Panc1 (cell line): ENCODE measurements at regions not wholly inside any gene's neighbourhood (a gene's known extent, or its start where the extent isn't known, plus 50 kb on each side); places are given as distances from the start of the nearest gene placed in this dataset.

Experiments used
- POLR2AphosphoS5 ChIP-seq: IDR thresholded peaks from 2 replicates; pipeline ENCODE4 v1.6.1; 2012; ENCODE audit warnings: mild to moderate bottlenecking, low read depth, low read length, moderate library complexity
- TF ChIP-seq, protein P1 (sequence below), 2 experiments: IDR thresholded peaks; 2 replicates each; pipeline ENCODE4 v1.6.1; 2011 to 2012; ENCODE audit warnings: low read depth in 2 of 2, control low read depth in 1 of 2, low read length in 1 of 2, mild to moderate bottlenecking in 1 of 2, moderate library complexity in 1 of 2; ENCODE audit not compliant: insufficient read depth in 1 of 2

DNA sequence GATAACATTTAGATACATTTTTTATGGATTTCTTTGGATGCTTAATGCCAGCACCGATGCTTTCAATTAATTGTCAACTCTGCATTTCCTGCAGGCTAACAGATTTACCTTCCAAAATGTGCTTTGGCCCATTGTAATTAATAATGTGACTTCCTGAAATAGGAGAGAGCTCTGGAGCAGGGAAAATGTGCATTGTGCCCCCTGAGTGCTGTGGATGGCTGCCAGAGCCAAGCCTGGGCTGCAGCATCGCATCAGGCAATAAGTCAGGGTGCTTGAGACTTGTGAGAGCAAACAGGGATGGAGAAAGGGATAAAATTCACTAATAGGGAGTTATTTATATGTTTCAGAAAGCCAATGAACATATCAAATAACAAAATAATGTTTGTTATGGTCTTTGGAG, 133.8 kb downstream of the MOBP start:
- TF ChIP-seq, protein P1, sequence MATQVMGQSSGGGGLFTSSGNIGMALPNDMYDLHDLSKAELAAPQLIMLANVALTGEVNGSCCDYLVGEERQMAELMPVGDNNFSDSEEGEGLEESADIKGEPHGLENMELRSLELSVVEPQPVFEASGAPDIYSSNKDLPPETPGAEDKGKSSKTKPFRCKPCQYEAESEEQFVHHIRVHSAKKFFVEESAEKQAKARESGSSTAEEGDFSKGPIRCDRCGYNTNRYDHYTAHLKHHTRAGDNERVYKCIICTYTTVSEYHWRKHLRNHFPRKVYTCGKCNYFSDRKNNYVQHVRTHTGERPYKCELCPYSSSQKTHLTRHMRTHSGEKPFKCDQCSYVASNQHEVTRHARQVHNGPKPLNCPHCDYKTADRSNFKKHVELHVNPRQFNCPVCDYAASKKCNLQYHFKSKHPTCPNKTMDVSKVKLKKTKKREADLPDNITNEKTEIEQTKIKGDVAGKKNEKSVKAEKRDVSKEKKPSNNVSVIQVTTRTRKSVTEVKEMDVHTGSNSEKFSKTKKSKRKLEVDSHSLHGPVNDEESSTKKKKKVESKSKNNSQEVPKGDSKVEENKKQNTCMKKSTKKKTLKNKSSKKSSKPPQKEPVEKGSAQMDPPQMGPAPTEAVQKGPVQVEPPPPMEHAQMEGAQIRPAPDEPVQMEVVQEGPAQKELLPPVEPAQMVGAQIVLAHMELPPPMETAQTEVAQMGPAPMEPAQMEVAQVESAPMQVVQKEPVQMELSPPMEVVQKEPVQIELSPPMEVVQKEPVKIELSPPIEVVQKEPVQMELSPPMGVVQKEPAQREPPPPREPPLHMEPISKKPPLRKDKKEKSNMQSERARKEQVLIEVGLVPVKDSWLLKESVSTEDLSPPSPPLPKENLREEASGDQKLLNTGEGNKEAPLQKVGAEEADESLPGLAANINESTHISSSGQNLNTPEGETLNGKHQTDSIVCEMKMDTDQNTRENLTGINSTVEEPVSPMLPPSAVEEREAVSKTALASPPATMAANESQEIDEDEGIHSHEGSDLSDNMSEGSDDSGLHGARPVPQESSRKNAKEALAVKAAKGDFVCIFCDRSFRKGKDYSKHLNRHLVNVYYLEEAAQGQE (IDR thresholded peaks at IDR 0.05; ENCODE audit: insufficient read depth in 1 of 2, low read depth in 2 of 2, low read length in 1 of 2) = no peak
- no peak for TF ChIP-seq POLR2AphosphoS5
